Liver (tissue), 7 donors: ENCODE measurements at regions not wholly inside any gene's neighbourhood (a gene's known extent, or its start where the extent isn't known, plus 50 kb on each side); places are given as distances from the start of the nearest gene placed in this dataset.

ENCODE experiments used
- DNase-seq: peaks from one replicate; pipeline ENCODE4 v3.0.0-alpha.2; 2017; ENCODE audit warnings: low spot score
- H3K27ac ChIP-seq, 2 donors: one replicate each; pipeline ENCODE4 v1.7.0; 2013; ENCODE audit warnings: inconsistent platforms in 2 of 2, low read length in 2 of 2, control low read depth in 1 of 2, low read depth in 1 of 2, mild to moderate bottlenecking in 1 of 2
- H3K27me3 ChIP-seq, 4 donors: one replicate each; pipeline versions ENCODE4 v1.6.1 to v1.7.0; 2013; ENCODE audit warnings: low read length in 3 of 4, inconsistent platforms in 1 of 4, mild to moderate bottlenecking in 1 of 4, moderate library complexity in 1 of 4; ENCODE audit not compliant: control insufficient read depth in 4 of 4, insufficient read depth in 4 of 4
- H3K36me3 ChIP-seq, 4 donors: one replicate each; pipeline versions ENCODE4 v1.6.1 to v1.7.0; 2013; ENCODE audit warnings: low read length in 3 of 4, mild to moderate bottlenecking in 3 of 4, low read depth in 1 of 4, moderate library complexity in 1 of 4; ENCODE audit not compliant: control insufficient read depth in 4 of 4, insufficient read depth in 3 of 4
- H3K4me1 ChIP-seq, 4 donors: one replicate each; pipeline versions ENCODE4 v1.6.1 to v1.7.0; 2013; ENCODE audit warnings: low read length in 3 of 4, mild to moderate bottlenecking in 3 of 4, moderate library complexity in 1 of 4; ENCODE audit not compliant: control insufficient read depth in 4 of 4, insufficient read depth in 4 of 4
- H3K4me3 ChIP-seq, 3 donors: one replicate each; pipeline versions ENCODE4 v1.6.1 to v1.7.0; 2013; ENCODE audit warnings: low read length in 3 of 3, control low read depth in 1 of 3, low read depth in 1 of 3, mild to moderate bottlenecking in 1 of 3
- H3K9ac ChIP-seq, 2 donors: one replicate each; pipeline ENCODE4 v1.7.0; 2013; ENCODE audit warnings: low read length in 2 of 2, mild to moderate bottlenecking in 2 of 2, moderate library complexity in 2 of 2, control low read depth in 1 of 2, low read depth in 1 of 2
- H3K9me3 ChIP-seq, 4 donors: one replicate each; pipeline versions ENCODE4 v1.6.1 to v1.7.0; 2013; ENCODE audit warnings: low read length in 3 of 4; ENCODE audit not compliant: control insufficient read depth in 4 of 4
- ATF3 ChIP-seq: IDR thresholded peaks from 2 replicates; pipeline ENCODE4 v1.6.1; 2016; ENCODE audit warnings: antibody characterized with exemption
- EGR1 ChIP-seq, 2 donors: IDR thresholded peaks; 2 replicates each; pipeline ENCODE4 v1.6.1; 2016 to 2018; ENCODE audit warnings: antibody characterized with exemption in 2 of 2, low read depth in 2 of 2
- FOXA1 ChIP-seq: IDR thresholded peaks from 2 replicates; pipeline ENCODE4 v1.6.1; 2016; ENCODE audit warnings: antibody characterized with exemption
- FOXA2 ChIP-seq: IDR thresholded peaks from 2 replicates; pipeline ENCODE4 v1.6.1; 2016; ENCODE audit warnings: antibody characterized with exemption
- GABPA ChIP-seq, 2 donors: IDR thresholded peaks in 1 of 2; conservative IDR thresholded peaks in 1 of 2; 2 replicates each; pipeline ENCODE4 v1.6.1; 2016; ENCODE audit warnings: antibody characterized with exemption in 2 of 2, mild to moderate bottlenecking in 1 of 2, moderate library complexity in 1 of 2
- HNF4A ChIP-seq, 2 donors: conservative IDR thresholded peaks; 2 replicates each; pipeline ENCODE4 v1.6.1; 2016; ENCODE audit warnings: antibody characterized with exemption in 2 of 2, mild to moderate bottlenecking in 2 of 2
- HNF4G ChIP-seq: IDR thresholded peaks from 2 replicates; pipeline ENCODE4 v1.6.1; 2016; ENCODE audit warnings: antibody characterized with exemption
- JUND ChIP-seq, 2 donors: IDR thresholded peaks; 2 replicates each; pipeline ENCODE4 v1.6.1; 2016; ENCODE audit warnings: antibody characterized with exemption in 2 of 2
- MAX ChIP-seq: IDR thresholded peaks from 2 replicates; pipeline ENCODE4 v1.6.1; 2016; ENCODE audit warnings: antibody characterized with exemption
- NR2F2 ChIP-seq: IDR thresholded peaks from 2 replicates; pipeline ENCODE4 v1.6.1; 2016; ENCODE audit warnings: antibody characterized with exemption
- RAD21 ChIP-seq, 2 donors: IDR thresholded peaks; 2 replicates each; pipeline ENCODE4 v1.6.1; 2016; ENCODE audit warnings: antibody characterized with exemption in 2 of 2, mild to moderate bottlenecking in 2 of 2
- REST ChIP-seq: IDR thresholded peaks from 2 replicates; pipeline ENCODE4 v1.6.1; 2016; ENCODE audit warnings: antibody characterized with exemption, mild to moderate bottlenecking
- RXRA ChIP-seq, 2 donors: IDR thresholded peaks; 2 replicates each; pipeline ENCODE4 v1.6.1; 2017 to 2018; ENCODE audit warnings: antibody characterized with exemption in 2 of 2, mild to moderate bottlenecking in 1 of 2
- SP1 ChIP-seq: IDR thresholded peaks from 2 replicates; pipeline ENCODE4 v1.6.1; 2018; ENCODE audit warnings: antibody characterized with exemption, mild to moderate bottlenecking
- TAF1 ChIP-seq: conservative IDR thresholded peaks from 2 replicates; pipeline ENCODE4 v1.6.1; 2016; ENCODE audit warnings: antibody characterized with exemption, mild to moderate bottlenecking
- WGBS: extraction: QIAGEN DNeasy Blood & Tissue Kit; methylation state at CpG from one replicate; pipeline ENCODE4 v1.1.7; 2013; 5-methylcytosine and 5-hydroxymethylcytosine counted together
- TF ChIP-seq, protein P1 (sequence below): IDR thresholded peaks from 2 replicates; pipeline ENCODE4 v1.6.1; 2016; ENCODE audit warnings: antibody characterized with exemption
- donor health status: healthy.
- donor health status: healthy.
- donor health status: healthy.
- donor health status: healthy.

DNA sequence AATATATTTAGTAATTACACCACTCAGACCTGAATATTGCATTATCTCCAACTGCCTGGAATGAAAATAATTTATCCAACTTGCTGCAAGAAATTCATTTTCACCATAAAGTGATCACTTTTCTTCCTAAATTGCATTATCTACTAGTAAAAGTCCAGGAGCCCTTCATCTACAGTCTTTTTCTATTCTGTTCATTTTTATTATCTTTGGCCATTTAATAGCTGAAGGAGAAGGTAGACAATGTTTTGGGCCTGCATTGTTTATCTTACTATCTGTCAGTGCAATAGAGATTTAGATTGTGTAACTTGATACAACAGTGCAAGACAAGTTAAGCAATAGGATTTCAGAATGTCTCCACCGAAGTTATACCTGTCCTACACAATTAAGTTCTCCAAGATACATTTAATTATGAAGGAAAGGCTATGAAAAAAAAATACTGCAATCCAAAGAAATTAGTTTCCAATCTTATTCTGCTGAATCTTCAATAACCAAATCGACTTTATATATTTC lies 1339.7 kb upstream of the CDH6 start:
- no peak for TF ChIP-seq JUND (IDR thresholded peaks at IDR 0.05)
- TF ChIP-seq TAF1: no peak
- TF ChIP-seq HNF4G: no peak
- TF ChIP-seq ATF3: no peak
- TF ChIP-seq, protein P1, sequence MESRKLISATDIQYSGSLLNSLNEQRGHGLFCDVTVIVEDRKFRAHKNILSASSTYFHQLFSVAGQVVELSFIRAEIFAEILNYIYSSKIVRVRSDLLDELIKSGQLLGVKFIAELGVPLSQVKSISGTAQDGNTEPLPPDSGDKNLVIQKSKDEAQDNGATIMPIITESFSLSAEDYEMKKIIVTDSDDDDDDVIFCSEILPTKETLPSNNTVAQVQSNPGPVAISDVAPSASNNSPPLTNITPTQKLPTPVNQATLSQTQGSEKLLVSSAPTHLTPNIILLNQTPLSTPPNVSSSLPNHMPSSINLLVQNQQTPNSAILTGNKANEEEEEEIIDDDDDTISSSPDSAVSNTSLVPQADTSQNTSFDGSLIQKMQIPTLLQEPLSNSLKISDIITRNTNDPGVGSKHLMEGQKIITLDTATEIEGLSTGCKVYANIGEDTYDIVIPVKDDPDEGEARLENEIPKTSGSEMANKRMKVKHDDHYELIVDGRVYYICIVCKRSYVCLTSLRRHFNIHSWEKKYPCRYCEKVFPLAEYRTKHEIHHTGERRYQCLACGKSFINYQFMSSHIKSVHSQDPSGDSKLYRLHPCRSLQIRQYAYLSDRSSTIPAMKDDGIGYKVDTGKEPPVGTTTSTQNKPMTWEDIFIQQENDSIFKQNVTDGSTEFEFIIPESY: no peak
- TF ChIP-seq NR2F2: no peak
- TF ChIP-seq HNF4A (conservative IDR thresholded peaks at IDR 0.05): no peak
- no peak for TF ChIP-seq GABPA (IDR thresholded peaks at IDR 0.05 in 1 of 2, conservative IDR thresholded peaks at IDR 0.05 in 1 of 2)
- TF ChIP-seq FOXA1: no peak
- TF ChIP-seq MAX: no peak
- no peak for TF ChIP-seq SP1
- TF ChIP-seq EGR1 (IDR thresholded peaks at IDR 0.05; ENCODE audit: low read depth in 2 of 2): no peak
- TF ChIP-seq REST: no peak
- no peak for TF ChIP-seq FOXA2
- TF ChIP-seq RAD21 (IDR thresholded peaks at IDR 0.05): no peak
- no peak overlapping the region for H3K9ac ChIP-seq
- no peaks in the 10 kb centered on the region for H3K4me1 ChIP-seq
- no peak overlapping the region for H3K4me3 ChIP-seq
- H3K36me3 ChIP-seq: no peaks in the 10 kb centered on the region
- no peak overlapping the region for H3K27ac ChIP-seq
- no peaks in the 10 kb centered on the region for H3K27me3 ChIP-seq
- WGBS: 33% methylated on average over 2 of the region's 2 CpGs
- no peak for DNase-seq
- no peaks in the 10 kb centered on the region for H3K9me3 ChIP-seq

DNA sequence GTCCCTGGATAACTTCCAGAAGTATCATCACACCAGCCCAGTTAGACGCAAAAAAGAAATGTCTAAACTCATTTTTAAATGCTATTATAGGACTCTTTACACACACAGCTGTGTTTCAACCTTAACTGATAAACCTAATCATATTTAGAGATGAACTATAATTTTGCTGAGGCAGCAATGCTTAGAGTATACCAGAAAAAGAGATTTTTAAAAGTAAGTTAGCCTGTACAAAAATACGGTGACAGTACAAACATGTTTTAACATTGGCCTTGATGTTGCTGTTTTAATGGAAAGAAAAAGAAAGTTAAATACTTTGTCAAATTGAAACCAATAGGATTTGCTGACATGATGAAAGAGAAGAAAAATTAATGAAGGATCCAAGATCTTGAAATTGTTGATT lies 1341.2 kb upstream of the CDH6 start:
- TF ChIP-seq JUND (IDR thresholded peaks at IDR 0.05) (no peak), RXRA (IDR thresholded peaks at IDR 0.05) (no peak), ATF3 (no peak), SP1 (no peak), FOXA1 (no peak), NR2F2 (no peak)
- TF ChIP-seq, protein P1: no peak
- no peak for DNase-seq
- Histone ChIP-seq H3K4me3 (no peak overlapping the region), H3K36me3 (no peaks in the 10 kb centered on the region), H3K9ac (no peak overlapping the region), H3K27ac (no peak overlapping the region), H3K27me3 (no peaks in the 10 kb centered on the region), H3K4me1 (no peaks in the 10 kb centered on the region), H3K9me3 (no peaks in the 10 kb centered on the region)
- WGBS: 83% methylated on average over 2 of the region's 2 CpGs
